Vagina (tissue), 2 donors: ENCODE measurements at regions not wholly inside any gene's neighbourhood (a gene's known extent, or its start where the extent isn't known, plus 50 kb on each side); places are given as distances from the start of the nearest gene placed in this dataset.

Experiments used
- CTCF ChIP-seq, 3 experiments: fragments of 450-650 bp in 2 of 3; fragments of 200-600 bp in 1 of 3; sonication (generic) in 1 of 3; IDR thresholded peaks; one replicate each; pipeline ENCODE4 v1.5.1; 2017 to 2019; ENCODE audit warnings: antibody characterized with exemption in 3 of 3, mild to moderate bottlenecking in 2 of 3, moderate library complexity in 2 of 3
- POLR2AphosphoS5 ChIP-seq, 2 donors: sonication (generic); formaldehyde crosslinking; IDR thresholded peaks; one replicate each; pipeline ENCODE4 v1.9.0; 2017; ENCODE audit warnings: antibody characterized with exemption in 2 of 2, mild to moderate bottlenecking in 2 of 2, low read depth in 1 of 2; ENCODE audit not compliant: insufficient read depth in 1 of 2

DNA sequence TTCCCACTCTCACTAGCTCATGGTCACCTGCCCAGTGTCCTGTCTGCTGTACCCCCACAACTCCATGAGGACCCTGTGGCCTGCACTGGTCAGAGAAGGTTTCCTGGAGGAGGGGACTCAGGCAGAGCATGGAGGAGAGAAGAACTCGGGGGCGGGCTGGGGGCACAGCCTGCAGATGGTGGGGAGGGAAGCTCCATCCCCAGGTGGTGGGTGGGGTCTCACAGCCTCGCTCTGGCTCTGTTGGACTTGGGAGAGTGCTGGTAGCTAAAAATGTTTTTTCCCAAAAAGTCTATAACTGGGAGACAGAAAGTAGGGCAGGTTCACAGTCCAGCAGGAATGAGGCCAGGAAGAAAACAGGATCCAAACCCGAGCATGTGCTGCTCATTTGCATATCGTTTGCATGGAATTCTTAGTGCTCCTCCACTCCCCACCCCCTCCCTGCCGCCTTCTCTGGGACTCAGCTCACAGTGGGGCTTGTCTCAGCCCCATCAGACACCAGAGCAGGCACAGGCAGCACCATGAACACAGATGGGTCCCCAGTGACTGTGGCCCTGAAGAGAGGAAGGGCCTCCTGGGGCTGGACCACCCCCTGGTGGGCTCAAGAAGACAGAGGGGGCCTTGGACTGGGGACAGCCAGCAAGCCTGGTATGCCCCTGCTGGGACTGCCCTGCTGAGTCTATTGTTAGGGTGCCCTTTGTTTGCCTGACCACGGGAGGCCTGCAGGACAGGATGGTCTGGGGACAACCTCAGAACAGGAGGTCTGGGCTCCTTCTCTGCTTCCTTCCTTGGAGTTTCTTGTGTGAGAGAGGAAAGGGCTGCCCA, 67.0 kb upstream of the SFSWAP start:
- TF ChIP-seq CTCF (IDR thresholded peaks at IDR 0.05): no peak
- TF ChIP-seq POLR2AphosphoS5 (IDR thresholded peaks at IDR 0.05; ENCODE audit: insufficient read depth in 1 of 2, low read depth in 1 of 2): no peak
